Adrenal gland (tissue), 5 donors: ENCODE measurements at regions not wholly inside any gene's neighbourhood (a gene's known extent, or its start where the extent isn't known, plus 50 kb on each side); places are given as distances from the start of the nearest gene placed in this dataset.

Experiments
- POLR2A ChIP-seq, 2 donors: fragments of 450-650 bp; IDR thresholded peaks; one replicate each; pipeline ENCODE4 v1.6.1; 2017; ENCODE audit warnings: antibody characterized with exemption in 2 of 2, mild to moderate bottlenecking in 2 of 2, moderate library complexity in 1 of 2
- TF ChIP-seq, protein P1 (sequence below), 6 experiments: fragments of 450-650 bp in 4 of 6; fragments of 200-600 bp in 2 of 6; sonication (generic) in 1 of 6; IDR thresholded peaks; 1 replicate in 5 of 6; 2 replicates in 1 of 6; pipeline versions ENCODE4 v1.5.1 to v1.8.0; 2016 to 2021; ENCODE audit warnings: antibody characterized with exemption in 6 of 6, mild to moderate bottlenecking in 2 of 6, moderate library complexity in 1 of 6
- donor health status: DM: no; HTN: no; CAD: no.

- TF ChIP-seq, protein P1, sequence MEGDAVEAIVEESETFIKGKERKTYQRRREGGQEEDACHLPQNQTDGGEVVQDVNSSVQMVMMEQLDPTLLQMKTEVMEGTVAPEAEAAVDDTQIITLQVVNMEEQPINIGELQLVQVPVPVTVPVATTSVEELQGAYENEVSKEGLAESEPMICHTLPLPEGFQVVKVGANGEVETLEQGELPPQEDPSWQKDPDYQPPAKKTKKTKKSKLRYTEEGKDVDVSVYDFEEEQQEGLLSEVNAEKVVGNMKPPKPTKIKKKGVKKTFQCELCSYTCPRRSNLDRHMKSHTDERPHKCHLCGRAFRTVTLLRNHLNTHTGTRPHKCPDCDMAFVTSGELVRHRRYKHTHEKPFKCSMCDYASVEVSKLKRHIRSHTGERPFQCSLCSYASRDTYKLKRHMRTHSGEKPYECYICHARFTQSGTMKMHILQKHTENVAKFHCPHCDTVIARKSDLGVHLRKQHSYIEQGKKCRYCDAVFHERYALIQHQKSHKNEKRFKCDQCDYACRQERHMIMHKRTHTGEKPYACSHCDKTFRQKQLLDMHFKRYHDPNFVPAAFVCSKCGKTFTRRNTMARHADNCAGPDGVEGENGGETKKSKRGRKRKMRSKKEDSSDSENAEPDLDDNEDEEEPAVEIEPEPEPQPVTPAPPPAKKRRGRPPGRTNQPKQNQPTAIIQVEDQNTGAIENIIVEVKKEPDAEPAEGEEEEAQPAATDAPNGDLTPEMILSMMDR (IDR thresholded peaks at IDR 0.05), result no peak
- no peak for TF ChIP-seq POLR2A (IDR thresholded peaks at IDR 0.05)
Measured at GRCh38 chr10:107554333-107554732, 389.8 kb upstream of the SORCS1 start.
